GM18861 (cell line): ENCODE measurements at regions not wholly inside any gene's neighbourhood (a gene's known extent, or its start where the extent isn't known, plus 50 kb on each side); places are given as distances from the start of the nearest gene placed in this dataset.

ENCODE experiments used
- ATAC-seq: cut with Tn5 transposase; IDR thresholded peaks from one replicate; pipeline ENCODE4 v1.9.1; 2021; ENCODE audit not compliant: unreplicated experiment

DNA sequence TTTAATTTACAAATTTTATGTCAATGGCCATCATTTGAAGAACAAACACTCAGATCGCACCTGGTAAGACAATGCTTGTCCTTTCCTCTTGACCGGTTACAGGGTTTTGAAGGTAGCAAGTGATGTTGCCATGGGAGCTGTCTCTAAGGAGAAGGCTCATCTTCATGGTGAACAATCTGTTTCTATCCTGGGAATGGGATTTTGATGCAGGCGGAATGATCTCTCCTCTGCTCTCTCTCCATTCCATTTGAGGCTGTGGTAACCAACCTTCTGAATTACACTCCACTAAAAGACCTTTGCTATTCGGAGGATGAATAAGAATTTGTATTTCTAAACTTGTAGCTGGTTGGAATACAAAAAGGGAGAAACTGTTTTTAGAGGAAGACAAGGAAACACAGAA is 57.9 kb upstream of the SLC5A9 start:
- no peak for ATAC-seq

GRCh38 chr1:48160486-48161132 is 61.9 kb upstream of the SLC5A9 start:
- ATAC-seq = no peak

- no peak for ATAC-seq
These were observed 83.2 kb upstream of the SLC5A9 start for GRCh38 chr1:48139275-48139674.

DNA sequence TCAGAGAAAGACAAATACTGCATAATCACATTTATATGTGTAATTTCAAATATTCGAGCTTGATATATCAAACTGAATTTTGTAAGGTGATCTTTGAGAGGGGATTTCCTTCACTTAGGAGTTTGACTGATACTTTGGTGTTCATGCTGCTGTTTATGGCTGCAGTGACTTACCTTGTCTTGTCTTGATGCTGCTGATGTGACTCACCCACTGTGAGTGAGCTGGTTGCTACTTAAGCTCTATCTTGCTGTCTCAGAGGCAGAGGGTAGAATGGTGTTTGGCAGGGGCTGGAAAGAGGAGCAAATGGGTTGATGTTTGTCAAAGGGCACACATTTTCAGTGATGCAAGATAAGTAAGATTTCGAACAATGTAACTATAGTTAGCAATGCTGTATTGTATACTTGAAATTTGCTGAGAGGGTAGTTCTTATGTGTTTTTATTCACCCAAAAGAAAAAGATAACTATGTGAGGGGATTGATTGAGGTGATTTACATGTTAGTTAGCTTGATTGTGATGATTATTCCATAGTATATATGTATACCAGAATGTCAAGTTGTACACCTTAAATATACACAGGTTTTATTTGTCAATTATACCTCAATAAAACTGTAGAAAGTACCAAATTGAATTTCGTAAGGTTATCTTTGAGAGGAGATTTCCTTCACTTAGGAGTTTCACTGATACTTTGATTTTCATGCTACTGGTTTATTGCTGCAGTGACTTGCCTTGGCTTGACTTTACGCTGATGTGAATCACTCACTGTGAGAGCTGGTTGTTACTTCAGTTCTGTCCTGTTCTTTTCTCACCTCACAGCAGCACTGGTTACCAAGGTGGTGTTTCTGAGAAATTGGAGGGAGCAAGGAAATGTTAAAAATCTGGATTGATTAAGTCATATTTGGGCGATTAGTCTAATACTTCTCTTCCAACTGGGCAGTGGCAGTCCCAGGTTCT is 94.5 kb upstream of the SLC5A9 start:
- ATAC-seq = no peak

DNA sequence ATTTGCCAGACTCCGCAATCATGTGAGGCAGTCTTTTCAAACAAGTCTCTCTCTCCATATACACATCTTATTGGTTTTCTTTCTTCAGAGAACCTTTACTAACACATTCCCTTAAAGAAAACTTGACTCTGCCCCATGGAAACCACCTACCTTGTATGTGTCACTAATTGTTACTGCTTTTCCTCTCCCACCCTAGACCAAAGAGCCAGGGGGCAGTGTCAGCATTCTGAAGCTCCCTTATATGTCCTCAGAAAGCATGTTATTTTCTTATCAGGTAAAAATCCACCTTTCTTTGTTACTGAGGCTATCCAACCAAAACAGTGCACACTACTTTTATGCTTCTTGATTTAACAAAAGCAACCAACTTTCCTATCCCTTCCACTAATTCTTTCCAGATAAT is 98.9 kb upstream of the SLC5A9 start:
- no peak for ATAC-seq

DNA sequence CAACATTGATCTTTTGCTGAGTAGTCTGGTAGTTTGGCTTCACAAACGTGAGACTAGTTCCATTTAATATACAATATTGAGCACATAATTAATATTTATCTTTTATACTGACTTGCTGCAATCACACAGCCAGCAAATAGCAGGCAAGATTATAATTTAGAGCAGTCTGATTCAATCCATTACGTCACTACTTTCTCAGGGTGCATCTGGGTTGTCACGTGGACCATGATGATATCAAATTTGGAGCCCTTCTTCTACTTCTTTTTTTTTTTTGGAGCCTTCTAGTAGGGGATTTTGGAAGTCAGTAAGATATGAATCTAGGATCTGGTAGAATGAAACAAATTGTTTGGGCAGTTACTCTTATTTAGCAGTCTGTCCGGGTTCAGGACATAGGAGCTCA is 100.6 kb upstream of the SLC5A9 start:
- ATAC-seq = no peak

- ATAC-seq = no peak
These were observed 101.9 kb upstream of the SLC5A9 start for GRCh38 chr1:48120621-48121020.

GRCh38 chr1:48115835-48116234 is 106.7 kb upstream of the SLC5A9 start:
- no peak for ATAC-seq

DNA sequence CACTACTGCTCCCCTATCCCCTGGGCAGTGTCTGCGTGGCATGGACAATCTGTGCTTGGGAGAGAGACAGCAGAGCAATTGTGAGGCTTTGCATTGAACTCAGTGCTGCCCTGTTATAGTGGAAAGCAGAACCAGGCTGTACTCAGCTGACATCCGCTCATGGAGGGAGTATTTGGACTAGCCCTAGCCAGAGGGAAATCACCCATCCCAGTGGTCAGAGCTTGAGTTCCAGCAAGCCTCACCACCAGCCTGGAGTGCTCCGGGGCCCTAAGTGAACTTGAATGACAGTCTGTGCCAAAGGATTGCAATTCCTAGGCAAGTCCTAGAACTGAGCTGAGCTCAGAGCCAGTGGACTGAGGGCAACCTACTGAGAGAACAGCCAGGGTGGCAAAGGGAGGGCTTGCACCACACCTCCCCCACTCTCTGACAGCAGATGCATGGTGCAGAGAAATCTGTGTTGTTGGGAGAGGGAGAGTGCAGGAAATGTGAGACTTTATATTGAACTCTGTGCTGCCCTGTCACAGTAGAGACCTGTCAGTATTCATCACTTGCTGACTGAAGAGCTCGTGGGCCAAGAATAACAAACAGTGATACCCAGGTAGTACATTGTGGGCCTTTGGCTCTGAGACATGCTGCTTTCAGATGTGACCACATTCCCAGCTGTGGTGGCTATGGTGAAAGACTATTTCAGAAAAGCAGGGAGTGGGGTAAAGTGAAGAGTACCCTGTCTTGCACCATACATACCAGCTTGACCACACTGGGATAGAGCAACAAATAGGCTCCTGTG is 107.7 kb upstream of the SLC5A9 start:
- ATAC-seq = no peak

- no peak for ATAC-seq
These were observed 112.3 kb upstream of the TRABD2B start for GRCh38 chr1:48109390-48110013.

DNA sequence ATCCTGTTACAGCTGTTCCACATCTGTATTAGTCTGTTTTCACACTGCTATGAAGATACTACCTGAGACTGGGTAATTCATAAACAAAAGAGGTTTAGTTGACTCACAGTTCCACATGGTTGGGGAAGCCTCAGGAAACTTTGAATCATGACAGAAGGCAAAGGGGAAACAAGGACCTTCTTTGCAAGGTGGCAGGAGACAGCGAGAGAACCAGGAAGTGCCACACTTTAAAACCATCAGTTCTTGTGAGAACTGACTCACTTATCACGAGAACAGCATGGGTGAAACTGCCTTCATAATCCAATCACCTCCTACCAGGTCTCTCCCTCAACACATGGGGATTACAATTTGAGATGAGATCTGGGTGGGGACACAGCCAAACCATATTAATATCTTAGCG is 110.3 kb upstream of the TRABD2B start:
- ATAC-seq = no peak

- no peak for ATAC-seq
These were observed 108.9 kb upstream of the TRABD2B start for GRCh38 chr1:48106049-48106448.

DNA sequence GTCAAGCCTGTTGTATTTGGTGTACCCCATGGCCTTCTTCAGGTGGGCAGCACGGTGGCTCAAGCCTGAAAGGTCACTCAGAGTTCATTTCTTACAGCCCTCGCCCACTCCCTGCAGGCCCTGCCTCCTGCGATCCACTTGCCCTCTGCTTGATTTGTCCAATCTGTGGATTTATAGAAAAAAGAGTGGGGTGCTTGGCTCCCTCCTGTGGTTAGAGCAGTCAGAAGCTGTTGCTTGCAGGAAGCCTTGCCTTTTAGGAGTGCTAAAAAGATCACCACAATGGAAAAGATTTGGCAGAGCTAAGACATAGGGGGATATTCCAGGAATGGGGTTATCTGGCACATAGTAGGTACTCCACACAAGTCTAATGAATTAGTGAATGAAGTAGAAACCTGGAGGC is 108.0 kb upstream of the TRABD2B start:
- ATAC-seq = no peak

DNA sequence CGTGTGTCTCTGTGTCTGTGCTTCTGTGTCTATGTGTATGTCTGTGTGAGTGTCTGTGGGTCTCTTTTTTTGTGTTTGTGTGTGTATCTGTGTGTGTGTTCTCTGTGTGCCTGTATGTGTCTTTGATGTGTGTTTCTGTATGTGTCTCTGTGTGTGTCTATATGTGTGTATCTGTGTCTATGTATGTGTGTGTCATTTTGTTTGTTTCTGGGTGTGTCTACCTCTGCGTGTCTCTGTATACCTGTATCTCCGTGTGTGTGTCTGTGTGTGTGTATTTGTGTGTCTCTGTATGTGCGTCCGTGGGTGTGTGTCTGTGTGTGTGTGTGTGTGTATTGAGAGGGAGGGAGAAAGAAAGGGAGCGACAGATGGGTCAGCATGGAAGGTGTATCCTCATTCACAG is 106.3 kb upstream of the TRABD2B start:
- ATAC-seq = no peak

DNA sequence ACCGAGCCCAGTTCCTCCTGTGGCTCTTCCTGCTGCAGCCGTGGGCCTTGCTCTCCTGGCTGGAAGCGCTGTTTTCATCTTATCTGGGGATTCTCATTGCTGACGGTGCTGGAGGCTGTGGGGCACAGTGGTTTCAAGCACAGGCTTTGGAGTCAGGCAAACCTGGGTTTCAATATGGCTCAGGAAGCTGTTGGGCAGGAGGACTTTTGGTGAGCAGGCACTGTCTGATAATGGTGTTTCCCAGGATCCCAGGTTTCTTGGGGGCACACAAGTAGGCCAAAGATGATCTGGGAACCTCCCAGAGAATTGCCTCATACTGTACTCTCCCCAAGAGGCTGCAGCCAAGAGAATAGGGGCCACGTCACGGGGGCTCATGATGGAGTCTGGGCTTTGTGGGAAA is 105.6 kb upstream of the TRABD2B start:
- ATAC-seq = no peak

DNA sequence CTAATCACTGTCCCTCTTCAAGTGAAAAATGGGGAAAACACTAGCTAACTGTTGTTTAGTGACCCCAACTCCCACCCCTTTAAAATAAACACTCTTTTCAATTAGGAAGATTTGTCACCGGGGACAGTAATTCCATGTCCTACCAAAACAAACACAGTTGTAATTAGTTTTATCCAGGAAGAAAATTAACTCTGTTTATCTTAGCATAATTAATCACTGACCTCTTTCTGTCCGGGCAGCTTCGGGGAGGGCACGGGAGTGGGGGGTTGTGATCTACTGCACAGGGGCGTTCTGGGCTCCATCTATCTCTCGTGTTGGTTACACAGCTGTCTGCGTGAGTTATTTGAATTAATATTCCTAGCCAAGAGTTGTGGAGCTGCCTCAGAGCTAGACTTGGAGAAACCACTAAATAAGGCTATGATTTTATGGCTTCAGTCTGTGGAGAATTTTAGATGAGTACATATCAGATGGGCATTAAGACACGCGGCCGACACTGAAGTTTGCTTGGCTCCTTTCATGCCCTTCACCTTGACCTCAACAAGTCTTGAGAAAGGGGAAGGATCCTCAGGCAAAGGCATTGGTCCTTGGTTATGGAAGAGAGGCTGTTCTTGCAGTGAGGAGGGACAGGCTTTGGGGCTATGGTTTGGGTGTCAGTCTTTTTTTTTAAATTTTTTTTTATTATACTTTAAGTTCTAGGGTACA is 102.0 kb upstream of the TRABD2B start:
- no peak for ATAC-seq

DNA sequence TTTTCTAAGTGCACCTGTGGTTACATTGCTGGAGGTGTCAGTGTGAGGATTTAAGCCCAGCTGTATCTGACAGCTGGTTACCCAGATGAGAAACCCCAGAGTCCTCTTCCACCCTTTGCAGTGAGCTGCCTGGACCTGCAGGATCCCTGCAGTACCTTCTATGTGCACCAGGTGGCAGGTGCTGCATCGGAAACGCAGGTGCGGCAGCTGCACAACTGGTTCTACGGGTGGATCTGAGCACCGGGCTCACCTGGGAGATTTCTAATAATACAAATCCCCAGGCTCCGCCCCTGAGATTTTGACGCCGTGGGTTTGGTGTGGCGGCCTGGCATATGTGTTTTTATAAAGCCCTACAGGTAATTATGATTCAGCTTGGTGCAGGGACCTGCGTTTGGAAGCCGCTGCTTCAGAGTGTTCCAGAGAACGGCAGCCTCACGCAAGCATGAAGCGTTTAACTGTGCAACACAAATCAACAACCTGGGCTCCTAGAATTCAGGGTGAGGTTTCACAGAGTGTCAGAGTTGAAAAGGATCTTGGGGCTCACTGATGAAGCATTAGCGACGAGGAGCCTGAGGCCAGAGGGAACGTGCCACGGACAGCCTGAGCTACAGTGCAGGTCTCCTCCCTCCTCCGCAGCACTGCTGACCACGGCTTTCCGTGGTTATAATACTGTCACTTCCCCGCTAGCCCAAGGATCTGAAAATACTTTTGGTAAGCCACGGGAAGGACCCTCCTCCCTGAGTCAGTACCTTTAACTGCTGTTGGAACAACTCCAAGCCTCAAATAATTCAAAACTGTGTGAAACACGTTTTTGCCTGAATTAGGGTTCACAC is 96.7 kb upstream of the TRABD2B start:
- peak; percentile 94 for ATAC-seq

- ATAC-seq = no peak
These were observed 96.0 kb upstream of the TRABD2B start for GRCh38 chr1:48093147-48093546.

DNA sequence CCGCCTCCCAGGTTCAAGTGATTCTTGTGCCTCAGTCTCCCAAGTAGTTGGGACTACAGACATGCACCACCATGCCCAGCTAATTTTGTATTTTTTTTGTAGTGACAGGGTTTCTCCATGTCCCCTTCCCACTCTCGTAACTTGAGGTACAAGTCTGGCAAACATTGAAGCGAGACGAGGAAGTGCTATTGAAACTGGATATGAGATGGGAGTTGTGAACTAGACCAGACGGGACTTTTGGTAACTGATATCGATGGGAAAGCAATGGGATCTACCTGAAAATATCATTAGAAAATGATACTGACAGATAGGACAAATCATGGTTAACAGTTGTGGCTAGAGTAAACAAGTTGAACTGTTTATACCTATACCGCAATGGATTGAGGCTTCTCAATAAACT is 95.2 kb upstream of the TRABD2B start:
- no peak for ATAC-seq
